ENCODE measurements at regions not wholly inside any gene's neighbourhood (a gene's known extent, or its start where the extent isn't known, plus 50 kb on each side); places are given as distances from the start of the nearest gene placed in this dataset.

GRCh38 chr3:176141837-176142236 lies 1055.4 kb downstream of the TBL1XR1 start:
- TF ChIP-seq GRHL2 (CRISPR knock-in tag; IDR thresholded peaks at IDR 0.05; ENCODE audit: insufficient replicate concordance, severe bottlenecking), result no peak
- no peak for TF ChIP-seq ATF3 (CRISPR knock-in tag; conservative IDR thresholded peaks at IDR 0.05)
- TF ChIP-seq CTCF (IDR thresholded peaks at IDR 0.05), result no peak
- no peak for TF ChIP-seq FOXP4 (CRISPR knock-in tag; IDR thresholded peaks at IDR 0.05)
- TF ChIP-seq CREM (CRISPR knock-in tag; IDR thresholded peaks at IDR 0.05), result no peak
- TF ChIP-seq ZNF219 (CRISPR knock-in tag; IDR thresholded peaks at IDR 0.05; ENCODE audit: borderline replicate concordance), result no peak
- TF ChIP-seq CREB1 (CRISPR knock-in tag; IDR thresholded peaks at IDR 0.05), result no peak
- no peak for TF ChIP-seq IRF1 (CRISPR knock-in tag; IDR thresholded peaks at IDR 0.05)
- TF ChIP-seq ZNF263 (CRISPR knock-in tag; IDR thresholded peaks at IDR 0.05; ENCODE audit: low read depth), result no peak
- no peak for TF ChIP-seq ATF2 (CRISPR knock-in tag; IDR thresholded peaks at IDR 0.05; ENCODE audit: borderline replicate concordance, low read depth)

All from WTC11 (cell line).